ENCODE measurements at regions not wholly inside any gene's neighbourhood (a gene's known extent, or its start where the extent isn't known, plus 50 kb on each side); places are given as distances from the start of the nearest gene placed in this dataset.

- TF ChIP-seq CTCF (IDR thresholded peaks at IDR 0.05), result no peak
- no peak for TF ChIP-seq POLR2A (IDR thresholded peaks at IDR 0.05)
Observed at GRCh38 chr1:38561725-38562124, 297.8 kb downstream of the RRAGC start.
